HG03439 (cell line): ENCODE measurements at regions not wholly inside any gene's neighbourhood (a gene's known extent, or its start where the extent isn't known, plus 50 kb on each side); places are given as distances from the start of the nearest gene placed in this dataset.

ENCODE experiments used
- ATAC-seq: cut with Tn5 transposase; IDR thresholded peaks from one replicate; pipeline ENCODE4 v1.9.1; 2021; ENCODE audit warnings: mild to moderate bottlenecking, moderate library complexity; ENCODE audit not compliant: unreplicated experiment

GRCh38 chr13:82878536-82878935, 1003.7 kb downstream of the SLITRK1 start:
- ATAC-seq, result no peak

- no peak for ATAC-seq
Measured at GRCh38 chr13:82867284-82867683, 1015.0 kb downstream of the SLITRK1 start.

- ATAC-seq, result no peak
Measured at GRCh38 chr13:82850644-82851043, 1031.6 kb downstream of the SLITRK1 start.

- no peak for ATAC-seq
Measured at GRCh38 chr13:82848766-82849165, 1033.5 kb downstream of the SLITRK1 start.

GRCh38 chr13:82847595-82847994, 1034.7 kb downstream of the SLITRK1 start:
- ATAC-seq, result no peak

- no peak for ATAC-seq
Measured at GRCh38 chr13:82833923-82834322, 1048.4 kb downstream of the SLITRK1 start.

GRCh38 chr13:82829040-82829439, 1053.2 kb downstream of the SLITRK1 start:
- no peak for ATAC-seq

GRCh38 chr13:82827724-82828123, 1054.5 kb downstream of the SLITRK1 start:
- ATAC-seq, result no peak

GRCh38 chr13:82822935-82823334, 1059.3 kb downstream of the SLITRK1 start:
- no peak for ATAC-seq

GRCh38 chr13:82817133-82817532, 1065.1 kb downstream of the SLITRK1 start:
- ATAC-seq, result no peak

GRCh38 chr13:82815791-82816190, 1066.5 kb downstream of the SLITRK1 start:
- ATAC-seq, result no peak

- no peak for ATAC-seq
Measured at GRCh38 chr13:82803341-82803740, 1078.9 kb downstream of the SLITRK1 start.

- ATAC-seq, result no peak
Measured at GRCh38 chr13:82802528-82802927, 1079.7 kb downstream of the SLITRK1 start.

- ATAC-seq, result no peak
Measured at GRCh38 chr13:82800391-82800790, 1081.9 kb downstream of the SLITRK1 start.

- no peak for ATAC-seq
Measured at GRCh38 chr13:82797876-82798275, 1084.4 kb downstream of the SLITRK1 start.

- ATAC-seq, result no peak
Measured at GRCh38 chr13:82791035-82791434, 1091.2 kb downstream of the SLITRK1 start.

GRCh38 chr13:82772816-82773215, 1109.5 kb downstream of the SLITRK1 start:
- no peak for ATAC-seq

GRCh38 chr13:82766732-82767321, 1115.4 kb downstream of the SLITRK1 start:
- no peak for ATAC-seq

- ATAC-seq, result no peak
Measured at GRCh38 chr13:82758044-82758443, 1124.2 kb downstream of the SLITRK1 start.

- ATAC-seq, result no peak
Measured at GRCh38 chr13:82751206-82751605, 1131.1 kb downstream of the SLITRK1 start.

GRCh38 chr13:82749551-82749950, 1132.7 kb downstream of the SLITRK1 start:
- ATAC-seq, result no peak

GRCh38 chr13:82747958-82748357, 1134.3 kb downstream of the SLITRK1 start:
- ATAC-seq, result no peak

- ATAC-seq, result no peak
Measured at GRCh38 chr13:82747291-82747690, 1135.0 kb downstream of the SLITRK1 start.
